ENCODE measurements at regions not wholly inside any gene's neighbourhood (a gene's known extent, or its start where the extent isn't known, plus 50 kb on each side); places are given as distances from the start of the nearest gene placed in this dataset.

DNA sequence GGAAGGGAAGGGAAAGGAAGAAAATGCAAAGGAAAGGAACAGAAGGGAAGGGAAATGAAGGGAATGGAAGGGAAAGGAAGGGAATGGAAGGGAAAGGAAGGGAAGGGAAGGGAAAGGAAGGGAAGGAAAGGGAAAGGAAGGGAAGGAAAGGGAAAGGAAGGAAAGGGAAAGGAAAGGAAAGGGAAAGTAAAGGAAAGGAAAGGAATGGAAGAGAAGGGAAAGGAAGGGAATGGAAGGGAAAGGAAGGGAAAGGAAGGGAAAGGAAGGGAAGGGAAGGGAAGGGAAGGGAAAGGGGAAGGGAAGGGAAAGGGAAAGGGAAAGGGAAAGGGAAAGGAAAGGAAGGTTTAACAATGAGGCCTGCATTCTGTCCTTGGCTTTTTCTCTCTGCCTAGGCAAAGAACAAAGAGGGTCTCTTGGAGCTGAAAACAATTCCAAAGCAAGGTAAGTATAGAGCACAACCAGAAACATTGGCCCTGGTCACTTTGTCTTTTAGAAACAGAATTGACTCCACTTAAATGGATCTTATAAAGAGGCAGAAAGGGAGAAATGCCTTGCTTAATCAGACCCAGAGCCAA is 525.9 kb upstream of the TMPO start:
- TF ChIP-seq POLR2A (IDR thresholded peaks at IDR 0.05) (no peak), CTCF (IDR thresholded peaks at IDR 0.05 in 4 of 5, conservative IDR thresholded peaks at IDR 0.05 in 1 of 5) (no peak)
